ENCODE measurements at regions not wholly inside any gene's neighbourhood (a gene's known extent, or its start where the extent isn't known, plus 50 kb on each side); places are given as distances from the start of the nearest gene placed in this dataset.
"Not testable (repeated sequence)": the region's sequence is repeated elsewhere in the genome, so short reads cannot be mapped to it uniquely, and the experiment has no call there.

DNA sequence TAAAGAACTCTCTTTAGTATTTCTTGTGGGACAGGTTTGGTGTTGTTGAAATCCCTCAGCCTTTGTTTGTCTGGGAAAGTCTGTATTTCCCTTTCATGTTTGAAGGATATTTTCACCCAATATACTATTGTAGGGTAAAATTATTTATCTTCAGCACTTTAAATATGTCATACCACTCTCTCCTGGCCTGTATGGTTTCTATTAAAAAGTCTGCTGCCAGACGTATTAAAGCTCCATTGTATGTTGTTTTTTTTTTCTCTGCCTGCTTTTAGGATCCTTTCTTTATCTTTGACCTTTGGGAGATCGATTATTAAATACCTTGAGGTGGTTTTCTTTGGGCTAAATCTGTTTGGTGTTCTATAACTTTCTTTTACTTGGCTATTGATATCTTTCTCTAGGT, 119.0 kb upstream of the TBC1D5 start:
- no peaks in the 10 kb centered on the region for H3K9me3 ChIP-seq
- ATAC-seq (ENCODE audit: low FRiP score in 2 of 2) (no peak), DNase-seq (no peak)
- no peak for TF ChIP-seq POLR2AphosphoS5 (IDR thresholded peaks at IDR 0.05)
- TF ChIP-seq, protein P1, sequence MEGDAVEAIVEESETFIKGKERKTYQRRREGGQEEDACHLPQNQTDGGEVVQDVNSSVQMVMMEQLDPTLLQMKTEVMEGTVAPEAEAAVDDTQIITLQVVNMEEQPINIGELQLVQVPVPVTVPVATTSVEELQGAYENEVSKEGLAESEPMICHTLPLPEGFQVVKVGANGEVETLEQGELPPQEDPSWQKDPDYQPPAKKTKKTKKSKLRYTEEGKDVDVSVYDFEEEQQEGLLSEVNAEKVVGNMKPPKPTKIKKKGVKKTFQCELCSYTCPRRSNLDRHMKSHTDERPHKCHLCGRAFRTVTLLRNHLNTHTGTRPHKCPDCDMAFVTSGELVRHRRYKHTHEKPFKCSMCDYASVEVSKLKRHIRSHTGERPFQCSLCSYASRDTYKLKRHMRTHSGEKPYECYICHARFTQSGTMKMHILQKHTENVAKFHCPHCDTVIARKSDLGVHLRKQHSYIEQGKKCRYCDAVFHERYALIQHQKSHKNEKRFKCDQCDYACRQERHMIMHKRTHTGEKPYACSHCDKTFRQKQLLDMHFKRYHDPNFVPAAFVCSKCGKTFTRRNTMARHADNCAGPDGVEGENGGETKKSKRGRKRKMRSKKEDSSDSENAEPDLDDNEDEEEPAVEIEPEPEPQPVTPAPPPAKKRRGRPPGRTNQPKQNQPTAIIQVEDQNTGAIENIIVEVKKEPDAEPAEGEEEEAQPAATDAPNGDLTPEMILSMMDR (IDR thresholded peaks at IDR 0.05), result no peak
- TF ChIP-seq POLR2A (IDR thresholded peaks at IDR 0.05), result no peak
- TF ChIP-seq EP300 (IDR thresholded peaks at IDR 0.05), result no peak
- 74 to 92% methylated on average over 2 of the region's 2 CpGs for WGBS, 2 donors
- no peaks in the 10 kb centered on the region for H3K4me1 ChIP-seq
- H3K36me3 ChIP-seq, result no peaks in the 10 kb centered on the region
- H3K27ac ChIP-seq, result no peak overlapping the region
- no peak overlapping the region for H3K4me3 ChIP-seq
- no peaks in the 10 kb centered on the region for H3K27me3 ChIP-seq

GRCh38 chr3:17860840-17861471, 118.5 kb upstream of the TBC1D5 start:
- not testable (repeated sequence) for H3K4me1 ChIP-seq; H3K4me3 ChIP-seq; H3K36me3 ChIP-seq; H3K27me3 ChIP-seq; ATAC-seq (ENCODE audit: low FRiP score in 2 of 2); H3K27ac ChIP-seq; H3K9me3 ChIP-seq
- DNase-seq, result peak in 1 of 2 donors; percentile 29
- WGBS, 2 donors, result 95 to 96% methylated on average over 30 to 35 of the region's 35 CpGs

DNA sequence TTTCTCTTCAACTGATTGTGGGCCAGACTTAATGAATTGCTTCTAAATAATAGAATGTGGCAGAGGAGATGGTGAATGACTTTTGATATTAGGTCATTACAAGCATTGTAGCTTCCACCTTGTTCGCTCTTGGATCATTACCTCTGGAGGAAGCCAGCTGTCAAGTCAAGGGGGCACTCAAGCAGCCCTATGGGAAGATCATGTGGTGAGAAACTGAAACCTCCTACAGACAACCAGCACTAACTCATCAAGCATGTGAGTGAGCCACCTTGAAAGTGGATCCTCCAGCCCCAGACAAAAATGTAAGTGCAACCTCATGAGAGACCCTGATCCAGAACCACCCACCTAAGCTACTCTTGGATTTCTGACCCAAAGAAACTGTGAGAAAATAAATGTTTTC, 109.8 kb upstream of the TBC1D5 start:
- Histone ChIP-seq H3K4me1 (no peaks in the 10 kb centered on the region), H3K27ac (no peak overlapping the region), H3K36me3 (no peaks in the 10 kb centered on the region), H3K27me3 (no peaks in the 10 kb centered on the region), H3K4me3 (no peak overlapping the region), H3K9me3 (no peaks in the 10 kb centered on the region)
- no peak for ATAC-seq (ENCODE audit: low FRiP score in 2 of 2)
- DNase-seq, result no peak
- WGBS, 2 donors, result 90 to 93% methylated on average over 1 of the region's 1 CpG
- TF ChIP-seq EP300 (IDR thresholded peaks at IDR 0.05), result no peak
- TF ChIP-seq, protein P1 (IDR thresholded peaks at IDR 0.05), result no peak
- no peak for TF ChIP-seq POLR2AphosphoS5 (IDR thresholded peaks at IDR 0.05)
- no peak for TF ChIP-seq POLR2A (IDR thresholded peaks at IDR 0.05)

DNA sequence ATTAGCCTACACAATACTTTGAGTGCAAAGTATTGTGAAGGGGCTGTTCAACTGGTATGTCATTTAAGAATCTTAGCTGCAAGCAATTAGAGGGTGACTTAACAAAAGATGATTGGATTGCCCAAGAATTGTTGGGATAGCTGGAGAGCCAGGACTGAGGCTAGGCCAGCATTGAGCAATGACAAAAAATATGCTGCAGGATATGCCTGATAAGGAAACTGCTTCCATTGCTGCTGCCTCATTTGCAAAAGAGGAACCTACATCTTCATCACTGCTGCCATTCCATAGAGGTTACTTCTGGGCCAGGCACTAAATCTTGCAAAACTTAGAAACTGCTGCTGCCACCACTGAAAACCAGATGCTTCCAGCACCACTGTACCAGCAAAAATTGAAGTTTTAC, 108.0 kb upstream of the TBC1D5 start:
- Histone ChIP-seq H3K36me3 (no peaks in the 10 kb centered on the region), H3K4me3 (no peak overlapping the region), H3K27me3 (no peaks in the 10 kb centered on the region), H3K9me3 (no peaks in the 10 kb centered on the region), H3K4me1 (no peaks in the 10 kb centered on the region), H3K27ac (no peak overlapping the region)
- TF ChIP-seq POLR2A (IDR thresholded peaks at IDR 0.05), result no peak
- TF ChIP-seq EP300 (IDR thresholded peaks at IDR 0.05), result no peak
- no peak for TF ChIP-seq POLR2AphosphoS5 (IDR thresholded peaks at IDR 0.05)
- TF ChIP-seq, protein P1 (IDR thresholded peaks at IDR 0.05), result no peak
- DNase-seq, result no peak
- no peak for ATAC-seq (ENCODE audit: low FRiP score in 2 of 2)

- H3K27ac ChIP-seq, result no peak overlapping the region
- no peaks in the 10 kb centered on the region for H3K36me3 ChIP-seq
- WGBS, 2 donors, result 72 to 88% methylated on average over 3 of the region's 3 CpGs
- H3K27me3 ChIP-seq, result no peaks in the 10 kb centered on the region
- H3K4me3 ChIP-seq, result no peak overlapping the region
- no peak for DNase-seq
- H3K9me3 ChIP-seq, result no peaks in the 10 kb centered on the region
- ATAC-seq (ENCODE audit: low FRiP score in 2 of 2), result no peak
- TF ChIP-seq, protein P1 (IDR thresholded peaks at IDR 0.05), result no peak
- TF ChIP-seq EP300 (IDR thresholded peaks at IDR 0.05) (no peak), POLR2A (IDR thresholded peaks at IDR 0.05) (no peak), POLR2AphosphoS5 (IDR thresholded peaks at IDR 0.05) (no peak)
- no peaks in the 10 kb centered on the region for H3K4me1 ChIP-seq
Measured at GRCh38 chr3:17848102-17848501, 105.7 kb upstream of the TBC1D5 start.
